ENCODE measurements at regions not wholly inside any gene's neighbourhood (a gene's known extent, or its start where the extent isn't known, plus 50 kb on each side); places are given as distances from the start of the nearest gene placed in this dataset.

- Histone ChIP-seq H3K36me3 (no peaks in the 10 kb centered on the region), H3K4me3 (no peak overlapping the region), H3K9me3 (peaks cover 0 to 10% (median 2%) of the 10 kb centered on the region in 12 donors), H3K27ac (no peak overlapping the region), H3K4me1 (no peaks in the 10 kb centered on the region), H3K27me3 (no peaks in the 10 kb centered on the region)
- no peak for DNase-seq
- intact Hi-C loops (cut with DNase I): no loop called here
- no peak for TF ChIP-seq CTCF (IDR thresholded peaks at IDR 0.05)
- TF ChIP-seq POLR2A (IDR thresholded peaks at IDR 0.05): no peak
- ATAC-seq: no peak
Observed at GRCh38 chr4:96112631-96113030, 272.7 kb downstream of the PDHA2 start.

- Histone ChIP-seq H3K4me3 (no peak overlapping the region), H3K36me3 (no peaks in the 10 kb centered on the region), H3K27ac (no peak overlapping the region), H3K4me1 (no peaks in the 10 kb centered on the region), H3K9me3 (peaks cover 0 to 7% (median 0%) of the 10 kb centered on the region in 12 donors), H3K27me3 (no peaks in the 10 kb centered on the region)
- ATAC-seq (no peak), DNase-seq (no peak)
- WGBS, 4 donors: 85 to 100% (median 91%) methylated on average over 1 of the region's 1 CpG
- intact Hi-C loops (cut with DNase I): no loop called here
- TF ChIP-seq POLR2A (IDR thresholded peaks at IDR 0.05) (no peak), CTCF (IDR thresholded peaks at IDR 0.05) (no peak)
Observed at GRCh38 chr4:96120206-96120605, 280.3 kb downstream of the PDHA2 start.

GRCh38 chr4:96126227-96126626 is 286.3 kb downstream of the PDHA2 start:
- Histone ChIP-seq H3K4me3 (no peak overlapping the region), H3K27me3 (no peaks in the 10 kb centered on the region), H3K27ac (no peak overlapping the region), H3K36me3 (no peaks in the 10 kb centered on the region), H3K9me3 (peaks cover 0 to 12% (median 0%) of the 10 kb centered on the region in 12 donors), H3K4me1 (no peaks in the 10 kb centered on the region)
- no peak for TF ChIP-seq POLR2A (IDR thresholded peaks at IDR 0.05)
- 95 to 97% (median 95%) methylated on average over 11 to 24 of the region's 24 CpGs for WGBS, 4 donors
- intact Hi-C loops (cut with DNase I): no loop called here
- no peak for DNase-seq
- no peak for ATAC-seq

- H3K4me1 ChIP-seq: no peaks in the 10 kb centered on the region
- intact Hi-C loops (cut with DNase I): no loop called here
- peaks cover 0 to 2% (median 0%) of the 10 kb centered on the region in 12 donors for H3K9me3 ChIP-seq
- no peaks in the 10 kb centered on the region for H3K36me3 ChIP-seq
- ATAC-seq: no peak
- H3K27ac ChIP-seq: no peak overlapping the region
- H3K27me3 ChIP-seq: no peaks in the 10 kb centered on the region
- WGBS, 4 donors: 67 to 82% (median 74%) methylated on average over 1 of the region's 1 CpG
- no peak for TF ChIP-seq POLR2A (IDR thresholded peaks at IDR 0.05)
- no peak for TF ChIP-seq CTCF (IDR thresholded peaks at IDR 0.05)
- no peak overlapping the region for H3K4me3 ChIP-seq
- no peak for DNase-seq
Observed at GRCh38 chr4:96131186-96131585, 291.3 kb downstream of the PDHA2 start.

GRCh38 chr4:96134806-96135205 is 294.9 kb downstream of the PDHA2 start:
- Histone ChIP-seq H3K4me1 (no peaks in the 10 kb centered on the region), H3K9me3 (peaks cover 0 to 4% (median 0%) of the 10 kb centered on the region in 12 donors), H3K27ac (no peak overlapping the region), H3K36me3 (no peaks in the 10 kb centered on the region), H3K4me3 (no peak overlapping the region), H3K27me3 (no peaks in the 10 kb centered on the region)
- no peak for DNase-seq
- TF ChIP-seq CTCF (IDR thresholded peaks at IDR 0.05): no peak
- WGBS, 4 donors: 91 to 98% (median 95%) methylated on average over 2 of the region's 2 CpGs
- no peak for ATAC-seq
- intact Hi-C loops (cut with DNase I): no loop called here
